HG03097 (cell line): ENCODE measurements at regions not wholly inside any gene's neighbourhood (a gene's known extent, or its start where the extent isn't known, plus 50 kb on each side); places are given as distances from the start of the nearest gene placed in this dataset.

ENCODE experiments used
- ATAC-seq: cut with Tn5 transposase; IDR thresholded peaks from one replicate; pipeline ENCODE4 v1.9.1; 2021; ENCODE audit not compliant: unreplicated experiment, low FRiP score

- no peak for ATAC-seq
These were observed 148.1 kb downstream of the PPARGC1A start for GRCh38 chr4:23741681-23742191.

- no peak for ATAC-seq
These were observed 152.3 kb downstream of the PPARGC1A start for GRCh38 chr4:23737571-23737970.

DNA sequence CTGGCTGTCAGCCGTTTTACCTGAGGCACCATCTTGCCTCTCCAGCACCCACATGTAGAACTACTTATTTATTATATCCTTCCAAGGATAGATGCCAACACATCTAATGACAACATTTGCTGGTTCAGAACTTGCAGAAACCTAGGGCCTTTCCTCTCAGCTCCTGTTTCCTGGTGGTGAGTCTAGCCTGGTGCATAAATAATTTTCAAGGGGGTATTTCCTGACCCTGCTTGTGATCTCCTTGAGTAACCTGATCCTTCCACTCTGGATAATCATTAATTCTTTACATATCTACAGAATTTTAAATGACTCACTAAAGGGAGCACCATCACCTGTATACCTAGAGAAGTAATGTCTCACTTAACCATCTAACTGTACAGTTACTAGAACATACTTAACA, 153.4 kb downstream of the PPARGC1A start:
- ATAC-seq: no peak

- ATAC-seq: no peak
These were observed 155.8 kb downstream of the PPARGC1A start for GRCh38 chr4:23734000-23734399.

GRCh38 chr4:23733476-23733875, 156.4 kb downstream of the PPARGC1A start:
- ATAC-seq: no peak

- ATAC-seq: no peak
These were observed 158.8 kb downstream of the PPARGC1A start for GRCh38 chr4:23730998-23731397.

- ATAC-seq: no peak
These were observed 160.9 kb downstream of the PPARGC1A start for GRCh38 chr4:23728971-23729370.

DNA sequence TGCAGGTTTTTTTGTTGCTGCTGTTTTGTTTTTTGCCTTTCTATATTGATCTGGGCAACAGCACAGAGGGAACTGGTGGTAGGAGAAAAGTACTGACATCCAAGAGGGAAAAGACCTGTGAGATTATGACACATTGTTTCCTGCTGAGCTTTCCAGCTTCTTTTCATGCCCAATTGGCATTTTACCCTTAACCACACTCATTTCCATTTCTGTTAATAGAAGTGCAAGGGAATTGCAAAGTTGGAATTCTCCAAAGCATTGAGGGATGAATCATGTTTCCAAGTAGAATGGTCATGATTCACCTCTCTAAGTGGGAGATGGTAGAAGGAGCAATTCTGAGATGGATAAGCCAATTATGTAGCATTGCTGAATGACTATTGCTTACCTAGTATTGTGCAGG, 161.5 kb downstream of the PPARGC1A start:
- no peak for ATAC-seq

- ATAC-seq: no peak
These were observed 169.3 kb downstream of the PPARGC1A start for GRCh38 chr4:23720556-23720955.

- ATAC-seq: no peak
These were observed 171.4 kb downstream of the PPARGC1A start for GRCh38 chr4:23718435-23718834.

DNA sequence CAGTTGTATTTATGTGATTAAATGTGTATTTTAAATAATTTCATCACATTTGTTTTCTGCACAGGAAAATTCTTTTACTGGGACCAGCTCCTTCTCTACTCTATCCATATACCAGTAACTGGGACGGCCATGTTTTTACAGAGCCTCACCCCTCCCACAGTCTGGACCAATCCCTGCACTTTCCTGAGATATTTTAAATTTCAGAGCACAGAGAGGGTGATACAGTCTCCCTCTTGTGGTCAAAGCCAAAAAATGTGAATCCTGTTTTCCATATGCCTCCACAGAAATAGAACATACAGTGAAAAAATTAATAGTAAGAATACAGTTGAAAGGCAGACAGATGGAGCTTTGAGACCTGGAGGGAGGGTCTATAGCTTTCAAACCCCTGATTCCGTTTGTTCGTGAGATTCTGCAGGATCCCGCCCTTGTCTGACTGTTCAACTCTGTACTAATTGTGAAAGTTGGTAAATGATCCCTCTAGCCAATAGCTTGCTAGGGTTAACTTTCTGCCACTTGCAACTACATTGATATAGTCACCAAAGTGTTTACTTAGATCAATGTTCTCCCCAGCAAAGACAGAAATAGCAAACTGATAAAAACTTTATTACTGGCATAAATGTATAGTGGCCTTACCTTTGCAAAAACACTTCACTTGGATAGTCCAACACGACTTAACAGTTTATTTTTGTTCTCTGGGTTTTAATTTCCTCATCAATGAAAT, 172.2 kb downstream of the PPARGC1A start:
- ATAC-seq: no peak

DNA sequence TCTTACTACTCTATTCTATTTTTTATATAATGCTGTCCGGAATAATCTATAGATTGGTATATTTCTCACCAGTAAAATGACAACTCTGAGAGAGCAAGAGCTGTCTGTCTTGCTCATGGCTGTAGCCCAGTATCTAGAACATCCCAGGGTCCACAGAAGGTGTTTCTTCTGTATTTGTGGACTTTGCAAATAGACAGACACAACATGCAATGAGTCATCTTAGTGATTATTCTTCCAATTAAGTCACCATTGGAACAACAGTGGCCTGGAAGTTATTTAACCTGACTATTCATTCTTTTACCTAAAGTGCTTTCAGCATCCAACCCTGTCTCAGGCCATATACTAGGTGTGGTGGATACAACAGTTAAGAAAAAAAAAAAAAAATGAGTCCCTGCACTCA, 179.5 kb downstream of the PPARGC1A start:
- no peak for ATAC-seq

- ATAC-seq: no peak
These were observed 182.2 kb downstream of the PPARGC1A start for GRCh38 chr4:23707652-23708026.

- no peak for ATAC-seq
These were observed 182.7 kb downstream of the PPARGC1A start for GRCh38 chr4:23706972-23707651.

- ATAC-seq: no peak
These were observed 189.7 kb downstream of the PPARGC1A start for GRCh38 chr4:23700197-23700596.

GRCh38 chr4:23697722-23698121, 192.1 kb downstream of the PPARGC1A start:
- ATAC-seq: no peak

GRCh38 chr4:23697001-23697528, 192.8 kb downstream of the PPARGC1A start:
- ATAC-seq: no peak

- ATAC-seq: no peak
These were observed 203.5 kb downstream of the PPARGC1A start for GRCh38 chr4:23686169-23686897.

GRCh38 chr4:23685471-23685870, 204.4 kb downstream of the PPARGC1A start:
- ATAC-seq: no peak

DNA sequence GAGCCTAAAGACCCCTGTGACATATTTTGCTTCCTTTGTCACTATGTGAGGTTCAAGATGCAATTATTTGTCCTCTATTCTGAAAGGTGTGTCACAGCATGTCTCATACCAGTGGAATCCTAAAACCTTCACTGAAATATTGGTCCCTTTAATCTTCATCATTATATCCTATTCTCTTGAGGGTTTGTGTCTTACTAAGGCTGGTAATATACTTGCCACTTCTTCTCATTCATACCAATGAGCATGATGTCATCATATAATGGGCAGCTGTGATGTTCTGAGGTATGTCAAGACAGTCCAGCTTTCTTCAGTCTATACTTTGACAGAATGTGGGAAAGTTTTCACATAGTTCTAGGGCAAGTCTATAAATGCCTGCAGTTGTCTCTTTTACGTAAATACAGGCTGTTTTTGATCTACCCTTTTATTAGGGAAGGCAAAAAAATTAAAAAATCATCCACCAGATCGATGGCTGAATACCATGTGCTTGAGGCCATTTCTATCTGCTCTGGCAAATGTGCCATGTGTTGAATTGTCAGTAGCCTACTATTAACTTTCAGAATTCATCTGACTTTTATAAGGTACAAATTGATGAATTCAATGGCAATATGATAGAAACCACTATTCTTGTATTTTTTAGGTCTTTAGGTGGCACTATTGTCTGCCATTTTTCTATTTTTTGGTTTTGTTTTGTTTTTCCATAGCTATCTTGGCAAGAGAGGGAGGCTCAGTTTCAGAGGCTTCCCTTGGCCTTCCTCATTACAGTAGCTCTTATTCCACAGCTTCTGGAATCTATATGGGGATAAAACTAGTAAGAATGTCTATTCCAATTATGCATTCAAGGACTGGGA, 209.0 kb downstream of the PPARGC1A start:
- ATAC-seq: no peak
